Upper lobe of right lung (tissue), 1 donor: ENCODE measurements at regions not wholly inside any gene's neighbourhood (a gene's known extent, or its start where the extent isn't known, plus 50 kb on each side); places are given as distances from the start of the nearest gene placed in this dataset.
A peak's percentile ranks its signal among the peaks of the same experiment; 100 is the strongest.

Experiments
- ATAC-seq: fragments of 200-7000 bp; cut with Tn5 transposase; one replicate; pipeline ENCODE4 v1.9.1; 2020; ENCODE audit warnings: mild to moderate bottlenecking, moderate library complexity
- DNase-seq: peaks from one replicate; pipeline ENCODE4 v3.0.0-alpha.2; 2020
- H3K27ac ChIP-seq: fragments of 200-600 bp; one replicate; pipeline ENCODE4 v1.8.0; 2022
- H3K27me3 ChIP-seq: fragments of 200-600 bp; one replicate; pipeline ENCODE4 v1.8.0; 2022; ENCODE audit warnings: mild to moderate bottlenecking
- H3K36me3 ChIP-seq: fragments of 200-600 bp; one replicate; pipeline ENCODE4 v1.8.0; 2022
- H3K4me1 ChIP-seq: fragments of 200-600 bp; one replicate; pipeline ENCODE4 v1.8.0; 2022
- H3K4me3 ChIP-seq: fragments of 200-600 bp; one replicate; pipeline ENCODE4 v1.8.0; 2022; ENCODE audit warnings: mild to moderate bottlenecking
- H3K9me3 ChIP-seq: fragments of 200-600 bp; one replicate; pipeline ENCODE4 v1.8.0; 2022
- CTCF ChIP-seq: fragments of 200-600 bp; IDR thresholded peaks from one replicate; pipeline ENCODE4 v1.8.0; 2022; ENCODE audit warnings: antibody characterized with exemption
- intact Hi-C: fragments of 100-400 bp; cut with DNase I; formaldehyde crosslinking; loops from one replicate; pipeline ENCODE4 v1.11.0; 2022
- donor health status: DM: no; HTN: yes; CAD: no; lungs with severe emphysema.

DNA sequence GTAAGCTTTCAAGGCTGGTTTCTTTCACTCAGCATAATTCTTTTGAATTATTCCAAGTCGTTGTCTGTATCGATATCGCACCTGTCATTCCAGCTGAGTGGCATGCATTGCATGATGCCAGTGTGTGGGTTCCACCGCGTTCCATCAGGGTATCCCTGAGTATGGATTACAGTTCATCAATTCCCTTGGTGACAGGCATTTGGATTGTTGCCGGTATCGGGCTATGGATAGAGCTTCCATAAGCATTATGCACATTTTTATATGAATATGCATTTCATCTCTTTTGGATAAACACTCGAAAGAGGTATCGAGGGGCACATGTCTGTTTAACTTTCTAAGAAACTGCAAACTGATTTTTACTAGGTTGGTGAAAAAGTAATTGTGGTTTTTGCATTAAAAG, 698.8 kb downstream of the BRD1 start:
- Histone ChIP-seq H3K4me3 (no peak overlapping the region), H3K4me1 (no peaks in the 10 kb centered on the region), H3K9me3 (no peaks in the 10 kb centered on the region), H3K27me3 (peaks cover 15% of the 10 kb centered on the region), H3K27ac (no peak overlapping the region), H3K36me3 (no peaks in the 10 kb centered on the region)
- DNase-seq (no peak), ATAC-seq (no peak)
- intact Hi-C loops, result no loop called here
- no peak for TF ChIP-seq CTCF

DNA sequence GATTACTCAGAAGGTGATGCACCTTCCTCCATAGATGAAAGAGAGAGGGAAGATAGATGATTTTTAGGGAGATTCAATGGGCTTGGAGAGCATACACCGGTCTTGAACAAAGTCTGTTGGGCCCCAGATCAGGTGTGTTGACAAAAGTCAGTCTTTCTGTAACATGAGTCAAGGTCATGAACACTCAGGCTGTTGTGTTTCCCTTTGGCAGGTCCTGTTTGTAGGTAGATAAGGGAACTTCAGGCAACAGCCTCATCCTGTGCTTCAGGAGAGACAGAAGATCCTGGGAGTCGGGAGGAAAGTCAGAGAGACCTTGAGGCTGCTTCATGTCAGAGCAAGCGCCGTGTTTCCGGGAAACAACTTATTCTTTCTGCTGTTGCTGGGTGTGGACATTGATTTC, 703.1 kb downstream of the BRD1 start:
- no peaks in the 10 kb centered on the region for H3K36me3 ChIP-seq
- no peak overlapping the region for H3K27ac ChIP-seq
- ATAC-seq (no peak), DNase-seq (no peak)
- H3K9me3 ChIP-seq, result no peaks in the 10 kb centered on the region
- peaks cover 6% of the 10 kb centered on the region for H3K27me3 ChIP-seq
- TF ChIP-seq CTCF, result no peak
- no peak overlapping the region for H3K4me3 ChIP-seq
- intact Hi-C loops, result no loop called here
- H3K4me1 ChIP-seq, result no peaks in the 10 kb centered on the region

GRCh38 chr22:49123621-49124192, 704.0 kb downstream of the BRD1 start:
- TF ChIP-seq CTCF, result no peak
- ATAC-seq (no peak), DNase-seq (no peak)
- Histone ChIP-seq H3K27me3 (peaks cover 2% of the 10 kb centered on the region), H3K36me3 (no peaks in the 10 kb centered on the region), H3K4me1 (no peaks in the 10 kb centered on the region), H3K9me3 (no peaks in the 10 kb centered on the region), H3K4me3 (no peak overlapping the region), H3K27ac (no peak overlapping the region)
- intact Hi-C loops, result no loop called here

DNA sequence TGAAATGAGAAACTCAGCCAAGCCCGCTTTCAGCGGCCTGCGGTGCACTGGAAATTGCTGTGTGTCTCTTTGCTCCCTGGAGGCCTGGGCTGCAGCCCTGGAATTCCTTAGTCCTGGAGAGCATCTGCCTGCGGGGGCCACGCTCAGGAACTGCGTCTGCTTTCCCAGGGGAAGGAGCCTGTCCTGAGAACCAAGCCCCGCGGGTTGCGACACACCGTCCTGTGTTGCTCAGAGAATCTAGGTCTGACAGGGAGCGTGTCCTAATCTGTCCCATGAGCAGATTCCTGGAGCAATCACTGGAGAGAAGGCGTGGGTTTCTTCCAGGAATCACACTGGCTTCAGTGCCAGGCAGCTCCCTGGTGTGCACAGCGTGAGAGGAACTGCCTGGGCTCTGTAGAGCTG, 708.1 kb downstream of the BRD1 start:
- DNase-seq (no peak), ATAC-seq (peak; percentile 35)
- Histone ChIP-seq H3K27ac (no peak overlapping the region), H3K36me3 (no peaks in the 10 kb centered on the region), H3K9me3 (no peaks in the 10 kb centered on the region), H3K4me1 (no peaks in the 10 kb centered on the region), H3K4me3 (no peak overlapping the region), H3K27me3 (no peaks in the 10 kb centered on the region)
- no peak for TF ChIP-seq CTCF
- intact Hi-C loops, result no loop called here

GRCh38 chr22:49118065-49118464, 709.6 kb downstream of the BRD1 start:
- no peaks in the 10 kb centered on the region for H3K36me3 ChIP-seq
- no peaks in the 10 kb centered on the region for H3K4me1 ChIP-seq
- TF ChIP-seq CTCF, result no peak

GRCh38 chr22:49117486-49117885, 710.2 kb downstream of the BRD1 start:
- no peaks in the 10 kb centered on the region for H3K36me3 ChIP-seq
- H3K27me3 ChIP-seq, result no peaks in the 10 kb centered on the region
- no peak overlapping the region for H3K27ac ChIP-seq
- no peak for TF ChIP-seq CTCF
- no peak overlapping the region for H3K4me3 ChIP-seq
- intact Hi-C loops, result no loop called here
- H3K9me3 ChIP-seq, result no peaks in the 10 kb centered on the region
- ATAC-seq (no peak), DNase-seq (no peak)
- H3K4me1 ChIP-seq, result no peaks in the 10 kb centered on the region

More at GRCh38 chr22:49118065-49118464, 709.6 kb downstream of the BRD1 start:
- intact Hi-C loops, result no loop called here
- Histone ChIP-seq H3K4me3 (no peak overlapping the region), H3K27ac (no peak overlapping the region), H3K9me3 (no peaks in the 10 kb centered on the region), H3K27me3 (no peaks in the 10 kb centered on the region)
- no peak for ATAC-seq
- DNase-seq, result no peak
